ENCODE measurements at regions not wholly inside any gene's neighbourhood (a gene's known extent, or its start where the extent isn't known, plus 50 kb on each side); places are given as distances from the start of the nearest gene placed in this dataset.

GRCh38 chr2:611519-611918, 65.7 kb downstream of the TMEM18 start:
- DNase-seq (ENCODE audit: extremely low read depth in 1 of 2, low read depth in 1 of 2) = no peak

DNA sequence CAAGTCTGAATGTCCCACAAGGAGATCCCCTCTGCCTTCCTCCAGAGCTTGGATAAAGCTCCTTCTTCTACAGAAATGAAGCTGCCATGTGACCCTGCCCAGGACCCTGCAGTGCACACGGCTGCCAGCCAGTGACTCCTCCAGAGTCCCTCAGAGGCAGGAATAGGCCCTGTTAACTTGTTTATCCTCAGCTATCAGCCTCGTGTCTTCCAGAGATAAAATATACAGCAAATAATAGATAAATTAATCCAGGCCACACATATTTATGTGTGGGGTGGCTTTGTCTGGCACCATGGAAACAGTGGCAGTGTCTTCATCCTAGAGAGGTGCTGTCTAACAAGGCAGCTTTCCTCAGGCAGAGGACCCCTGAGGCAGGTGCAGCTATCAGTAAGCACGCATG, 66.7 kb downstream of the TMEM18 start:
- no peak for DNase-seq (ENCODE audit: extremely low read depth in 1 of 2, low read depth in 1 of 2)

GRCh38 chr2:609881-610280, 67.3 kb downstream of the TMEM18 start:
- DNase-seq (ENCODE audit: extremely low read depth in 1 of 2, low read depth in 1 of 2) = no peak

- DNase-seq (ENCODE audit: extremely low read depth in 1 of 2, low read depth in 1 of 2) = no peak
These were observed 67.8 kb downstream of the TMEM18 start for GRCh38 chr2:609449-609848.

- no peak for DNase-seq (ENCODE audit: extremely low read depth in 1 of 2, low read depth in 1 of 2)
These were observed 68.5 kb downstream of the TMEM18 start for GRCh38 chr2:608711-609110.

DNA sequence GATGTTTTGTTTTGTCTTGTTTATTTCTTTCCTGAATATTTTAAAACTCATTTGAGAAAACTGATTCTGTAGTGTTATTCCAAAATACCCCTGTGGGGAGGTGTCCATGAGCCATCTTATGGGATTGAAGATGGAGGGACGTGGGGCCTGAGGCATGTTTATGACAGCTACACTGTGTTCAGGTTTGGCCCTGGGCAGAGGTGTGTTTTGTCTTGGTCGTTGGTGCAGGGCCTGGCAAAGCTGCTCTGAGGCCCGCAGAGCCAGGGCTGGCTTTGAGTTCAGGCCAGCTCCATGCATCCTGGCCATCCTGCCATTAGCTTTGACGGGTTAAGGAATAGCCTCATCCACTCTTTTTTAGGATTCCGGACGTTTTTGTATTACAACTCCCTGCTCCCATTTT, 68.9 kb downstream of the TMEM18 start:
- no peak for DNase-seq (ENCODE audit: extremely low read depth in 1 of 2, low read depth in 1 of 2)

GRCh38 chr2:607709-608108, 69.5 kb downstream of the TMEM18 start:
- DNase-seq (ENCODE audit: extremely low read depth in 1 of 2, low read depth in 1 of 2) = no peak

DNA sequence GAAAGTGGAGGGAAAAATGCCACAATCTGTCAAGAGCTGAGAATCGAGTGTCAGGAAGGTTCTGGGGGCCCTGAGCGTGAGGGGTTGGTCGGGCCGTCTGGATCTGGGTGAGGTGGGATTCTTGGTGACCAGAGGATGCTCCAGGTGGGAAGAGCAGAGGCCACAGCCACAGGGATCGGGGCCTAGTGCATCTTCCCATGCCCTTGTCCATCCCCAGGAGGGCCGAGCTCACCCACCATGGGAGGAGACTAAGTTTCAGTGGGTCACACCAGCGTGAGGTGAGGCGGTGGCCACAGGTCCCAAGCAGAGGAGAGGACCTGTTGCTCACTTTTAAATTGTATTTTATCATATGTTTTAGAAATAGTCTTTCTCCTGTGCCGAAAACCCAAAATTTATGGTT, 70.0 kb downstream of the TMEM18 start:
- DNase-seq (ENCODE audit: extremely low read depth in 1 of 2, low read depth in 1 of 2) = no peak

- no peak for DNase-seq (ENCODE audit: extremely low read depth in 1 of 2, low read depth in 1 of 2)
These were observed 71.3 kb downstream of the TMEM18 start for GRCh38 chr2:605674-606608.

DNA sequence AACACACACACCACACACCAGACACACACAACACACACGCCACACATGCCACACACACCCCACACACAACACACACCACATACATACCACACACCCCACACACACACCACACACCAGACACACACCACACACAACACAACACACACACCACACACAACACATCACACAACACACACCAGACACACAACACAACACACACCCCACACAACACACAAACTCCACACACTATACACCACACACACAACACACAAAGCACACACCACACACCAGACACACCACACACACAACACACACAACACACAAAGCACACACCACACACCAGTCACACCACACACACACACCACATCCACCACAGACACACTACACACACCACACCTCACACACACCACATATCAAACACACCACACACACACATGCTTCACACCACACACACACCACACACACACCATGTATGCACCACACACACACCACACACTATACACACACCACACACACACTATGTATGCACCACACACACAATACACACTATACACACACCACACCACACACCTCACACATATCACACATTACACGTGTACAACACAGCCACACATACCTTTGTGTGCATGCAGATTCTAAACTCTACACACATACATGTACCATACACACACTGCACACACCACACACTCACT, 72.2 kb downstream of the TMEM18 start:
- no peak for DNase-seq (ENCODE audit: extremely low read depth in 1 of 2, low read depth in 1 of 2)

DNA sequence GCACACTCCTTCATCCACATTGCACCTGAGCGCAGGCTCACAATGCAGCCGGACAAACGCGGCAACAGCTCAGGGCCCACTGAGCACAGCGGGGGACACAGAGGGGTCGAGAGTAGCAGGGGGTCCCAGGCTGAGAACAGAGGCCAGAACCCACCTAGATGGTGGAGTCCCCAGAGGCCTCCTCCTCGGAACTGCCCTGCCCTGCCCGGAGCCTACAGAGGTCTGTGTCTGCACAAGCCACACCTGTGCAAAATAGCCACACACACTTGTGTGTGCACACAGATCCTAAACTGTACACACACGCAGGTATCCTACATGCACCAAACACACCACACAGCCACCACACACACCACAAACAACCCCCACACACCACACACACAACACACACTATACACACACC, 72.8 kb downstream of the TMEM18 start:
- no peak for DNase-seq (ENCODE audit: extremely low read depth in 1 of 2, low read depth in 1 of 2)

- no peak for DNase-seq (ENCODE audit: extremely low read depth in 1 of 2, low read depth in 1 of 2)
These were observed 73.3 kb downstream of the TMEM18 start for GRCh38 chr2:603869-604268.

GRCh38 chr2:603427-603826, 73.8 kb downstream of the TMEM18 start:
- no peak for DNase-seq (ENCODE audit: extremely low read depth in 1 of 2, low read depth in 1 of 2)

DNA sequence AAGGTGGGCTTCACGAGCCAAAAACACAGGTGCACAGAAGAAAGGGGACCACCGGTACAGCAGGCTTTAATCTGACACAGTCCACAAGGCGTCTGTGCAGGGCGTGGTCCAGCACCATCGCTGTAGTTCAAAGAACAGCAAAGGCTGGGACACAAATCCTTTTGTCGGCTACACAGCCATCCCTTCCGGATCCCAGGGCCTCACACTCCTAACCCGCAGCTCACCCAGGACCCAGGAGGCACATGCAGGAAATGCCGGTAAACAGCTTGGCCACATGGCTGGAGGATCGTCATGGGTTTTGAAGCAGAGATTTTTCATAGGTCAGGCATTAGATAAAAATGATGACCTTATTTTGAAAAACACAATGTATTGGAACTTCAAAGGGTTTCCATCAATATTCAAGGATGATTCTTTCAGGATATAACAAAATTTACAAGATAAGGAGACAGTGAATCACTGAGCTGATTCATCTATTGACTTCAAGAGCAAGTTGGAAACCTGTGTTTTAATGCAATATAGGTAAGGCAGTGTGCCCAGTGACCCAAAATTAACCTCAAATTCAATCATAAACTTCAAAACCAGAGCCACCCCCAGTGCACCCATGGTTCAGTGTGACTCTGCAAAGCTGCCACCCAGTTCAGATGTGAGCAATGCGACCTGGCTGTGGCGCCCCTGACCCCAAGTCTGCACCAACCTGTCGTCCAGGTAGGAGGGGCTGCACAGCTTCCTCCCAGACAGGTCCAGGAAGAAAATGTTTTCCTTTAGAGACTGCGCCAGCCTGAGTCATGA, 74.4 kb downstream of the TMEM18 start:
- no peak for DNase-seq (ENCODE audit: extremely low read depth in 1 of 2, low read depth in 1 of 2)

GRCh38 chr2:601806-602455, 75.3 kb downstream of the TMEM18 start:
- no peak for DNase-seq (ENCODE audit: extremely low read depth in 1 of 2, low read depth in 1 of 2)

DNA sequence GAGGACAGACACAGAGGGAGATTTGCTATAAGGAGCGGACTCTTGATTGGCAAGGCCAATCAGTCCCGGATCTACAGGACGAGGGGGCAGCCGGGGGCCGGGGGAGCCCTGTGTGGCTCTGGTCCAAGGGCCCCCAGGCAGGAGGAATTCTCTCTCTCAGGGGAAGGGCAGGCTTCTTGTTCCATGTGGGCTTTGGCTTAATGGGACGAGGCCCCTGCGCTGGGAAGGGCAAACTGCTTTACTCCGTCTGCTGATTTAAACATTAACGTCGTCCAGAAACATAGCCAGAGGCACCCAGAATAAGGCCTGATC, 75.9 kb downstream of the TMEM18 start:
- DNase-seq (ENCODE audit: extremely low read depth in 1 of 2, low read depth in 1 of 2) = no peak

DNA sequence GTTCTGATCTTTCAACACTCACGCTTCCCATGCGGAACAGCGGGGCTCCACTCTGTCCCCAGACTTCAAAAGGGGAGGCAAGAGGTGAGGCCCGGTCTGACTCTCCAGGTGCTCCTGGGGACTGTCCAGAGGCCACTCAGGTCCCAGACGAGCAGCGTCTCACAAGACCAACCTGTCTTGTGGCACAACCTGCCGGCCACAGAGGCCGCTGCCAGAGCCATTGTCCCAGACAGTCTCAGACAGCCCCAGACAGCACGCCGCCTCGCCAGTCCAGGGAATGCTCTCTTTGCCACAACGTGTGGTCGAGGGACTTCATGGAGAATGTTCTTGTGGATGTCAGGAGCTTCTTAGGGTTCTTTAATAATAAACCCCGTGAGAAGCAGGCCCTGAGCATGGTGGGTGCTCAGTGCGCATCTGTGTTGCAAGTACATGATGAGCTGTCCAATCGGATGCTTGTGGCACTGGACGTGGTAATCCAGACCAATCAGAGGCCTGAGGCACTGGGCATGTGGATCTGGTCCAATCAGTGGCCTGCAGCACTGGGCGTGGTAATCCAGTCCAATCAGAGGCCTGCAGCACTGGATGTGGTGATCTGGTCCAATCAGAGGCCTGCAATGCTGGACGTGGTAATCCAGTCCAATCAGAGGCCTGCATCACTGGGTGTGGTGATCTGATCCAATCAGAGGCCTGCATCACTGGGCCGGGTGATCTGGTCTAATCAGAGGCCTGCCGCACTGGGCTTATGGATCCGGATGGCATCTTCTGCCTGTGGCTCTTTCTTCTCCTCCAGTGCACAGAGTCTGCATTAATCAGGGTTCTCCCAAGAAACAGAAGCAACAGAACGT, 76.4 kb downstream of the TMEM18 start:
- DNase-seq (ENCODE audit: extremely low read depth in 1 of 2, low read depth in 1 of 2) = no peak

DNA sequence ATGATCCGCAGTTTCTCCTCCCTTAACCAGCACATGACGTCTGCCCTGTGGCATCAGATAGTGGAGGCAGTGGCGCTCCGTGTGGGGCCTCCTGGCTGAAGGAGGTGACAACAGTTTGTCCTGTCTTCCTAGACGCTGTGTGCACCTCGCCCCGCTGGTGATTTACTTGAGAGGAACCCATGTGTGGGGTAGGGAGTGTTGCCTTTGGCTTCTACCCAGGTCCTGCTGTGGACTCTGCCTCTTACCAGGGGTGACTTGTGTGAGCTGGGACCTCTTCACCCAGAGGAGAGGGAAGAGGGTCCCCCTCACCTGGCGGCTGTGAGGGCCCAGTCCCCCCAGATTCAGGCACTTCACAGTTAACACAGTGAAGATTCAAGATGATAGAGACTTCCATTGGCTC, 77.6 kb downstream of the TMEM18 start:
- DNase-seq (ENCODE audit: extremely low read depth in 1 of 2, low read depth in 1 of 2) = no peak

DNA sequence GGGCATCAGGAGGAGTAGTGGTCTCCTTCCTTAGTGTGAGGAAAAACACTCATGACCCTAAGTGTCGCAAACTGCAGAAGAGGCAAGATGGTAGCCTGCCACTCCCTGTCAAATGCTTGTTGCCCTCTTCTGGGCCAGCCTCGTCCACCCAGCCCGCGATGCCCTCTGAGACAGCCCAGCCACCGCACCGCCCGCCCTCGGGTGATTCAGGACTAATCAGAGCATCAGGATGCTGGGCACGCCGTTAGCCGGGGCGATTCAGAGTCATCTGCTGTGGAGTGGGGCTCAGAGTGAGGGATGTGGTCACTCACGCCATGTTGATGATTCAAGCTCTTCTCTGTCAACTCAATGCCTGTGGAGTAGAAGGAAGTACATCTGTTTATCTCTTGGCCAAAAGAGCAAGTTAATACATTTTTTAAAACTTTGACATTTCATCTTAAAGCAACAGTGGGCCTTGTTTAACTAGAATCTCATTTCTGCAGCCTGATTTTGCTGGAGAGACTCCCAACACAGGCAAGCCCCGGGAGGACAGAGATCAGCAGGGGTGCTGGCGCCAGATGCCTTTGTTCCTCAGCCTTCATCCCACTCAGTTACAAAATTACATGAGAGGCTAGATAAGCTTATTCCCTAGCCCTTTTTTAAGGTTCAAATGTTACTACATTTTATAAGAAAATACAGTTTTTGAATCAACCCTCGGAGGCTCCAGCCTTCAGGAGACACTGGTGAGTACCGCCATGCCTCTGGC, 79.0 kb downstream of the TMEM18 start:
- no peak for DNase-seq (ENCODE audit: extremely low read depth in 1 of 2, low read depth in 1 of 2)
